ENCODE measurements at regions not wholly inside any gene's neighbourhood (a gene's known extent, or its start where the extent isn't known, plus 50 kb on each side); places are given as distances from the start of the nearest gene placed in this dataset.

DNA sequence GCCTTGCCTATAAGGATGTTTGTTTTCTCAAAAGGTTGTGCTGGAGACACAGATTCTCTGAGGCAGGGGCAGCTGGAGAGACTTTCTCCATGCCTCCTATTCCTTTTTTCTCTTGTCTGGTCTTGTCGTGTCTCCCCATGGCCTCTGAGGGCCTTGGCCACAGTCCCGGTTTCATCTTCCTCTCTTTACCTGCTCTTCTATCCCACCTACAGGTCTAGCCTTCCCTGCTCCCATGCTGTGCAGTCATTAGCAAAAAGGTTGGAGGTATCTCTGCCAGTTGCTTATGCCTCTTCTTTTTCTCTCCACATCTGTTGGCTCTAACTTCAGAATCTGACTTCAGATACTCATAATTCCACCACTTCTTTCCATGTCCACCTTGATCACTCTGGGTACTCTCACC is 191.1 kb downstream of the IL20RB start:
- Histone ChIP-seq H3K27me3 (ENCODE audit: insufficient read depth) (no peaks in the 10 kb centered on the region), H3K27ac (ENCODE audit: low read depth in 2 of 2, low read length in 1 of 2) (no peak overlapping the region), H3K36me3 (replicated peaks in 1 of 2; ENCODE audit: control insufficient read depth in 1 of 2, insufficient read depth in 2 of 2, low read length in 1 of 2) (no peaks in the 10 kb centered on the region), H2AFZ (ENCODE audit: low read depth) (no peak overlapping the region), H3K9me2 (no peaks in the 10 kb centered on the region), H3F3A (replicated peaks; ENCODE audit: insufficient read depth) (no peaks in the 10 kb centered on the region), H3K9me3 (no peaks in the 10 kb centered on the region), H3K4me1 (ENCODE audit: control insufficient read depth in 1 of 2, insufficient read depth in 2 of 2, low read depth in 1 of 2, low read length in 1 of 2) (no peaks in the 10 kb centered on the region), H3K4me2 (no peak overlapping the region), H3K4me3 (ENCODE audit: low read depth in 2 of 2, low read length in 1 of 2) (no peak overlapping the region), H4K20me1 (ENCODE audit: insufficient read depth) (no peaks in the 10 kb centered on the region), H3K9ac (no peak overlapping the region), H3K79me2 (ENCODE audit: insufficient read depth) (no peaks in the 10 kb centered on the region)
- POLR2A ChIA-PET = no interaction called here
- WGBS (ENCODE audit: low lambda C conversion rate) = 11% methylated on average over 2 of the region's 2 CpGs
- no peak for DNase-seq
- CTCF ChIA-PET = interaction anchor here (1.3 to 2.4 kb wide), 2 partner anchors 9 to 27 kb away, joined by 3 to 7 read pairs; no protein-coding TSS in a partner anchor
- TF ChIP-seq, protein P1, sequence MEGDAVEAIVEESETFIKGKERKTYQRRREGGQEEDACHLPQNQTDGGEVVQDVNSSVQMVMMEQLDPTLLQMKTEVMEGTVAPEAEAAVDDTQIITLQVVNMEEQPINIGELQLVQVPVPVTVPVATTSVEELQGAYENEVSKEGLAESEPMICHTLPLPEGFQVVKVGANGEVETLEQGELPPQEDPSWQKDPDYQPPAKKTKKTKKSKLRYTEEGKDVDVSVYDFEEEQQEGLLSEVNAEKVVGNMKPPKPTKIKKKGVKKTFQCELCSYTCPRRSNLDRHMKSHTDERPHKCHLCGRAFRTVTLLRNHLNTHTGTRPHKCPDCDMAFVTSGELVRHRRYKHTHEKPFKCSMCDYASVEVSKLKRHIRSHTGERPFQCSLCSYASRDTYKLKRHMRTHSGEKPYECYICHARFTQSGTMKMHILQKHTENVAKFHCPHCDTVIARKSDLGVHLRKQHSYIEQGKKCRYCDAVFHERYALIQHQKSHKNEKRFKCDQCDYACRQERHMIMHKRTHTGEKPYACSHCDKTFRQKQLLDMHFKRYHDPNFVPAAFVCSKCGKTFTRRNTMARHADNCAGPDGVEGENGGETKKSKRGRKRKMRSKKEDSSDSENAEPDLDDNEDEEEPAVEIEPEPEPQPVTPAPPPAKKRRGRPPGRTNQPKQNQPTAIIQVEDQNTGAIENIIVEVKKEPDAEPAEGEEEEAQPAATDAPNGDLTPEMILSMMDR (IDR thresholded peaks at IDR 0.05) = no peak
- TF ChIP-seq YY1 (IDR thresholded peaks at IDR 0.05; ENCODE audit: low read depth) (no peak), TEAD4 (IDR thresholded peaks at IDR 0.05; ENCODE audit: borderline replicate concordance, insufficient read depth) (no peak), SIN3A (IDR thresholded peaks at IDR 0.05; ENCODE audit: borderline replicate concordance, low read depth, low read length) (no peak), ELF1 (IDR thresholded peaks at IDR 0.05) (no peak), MEF2A (IDR thresholded peaks at IDR 0.05; ENCODE audit: borderline replicate concordance, low read depth) (no peak), FOXM1 (IDR thresholded peaks at IDR 0.05; ENCODE audit: low read depth) (no peak), JUND (IDR thresholded peaks at IDR 0.05) (no peak), TAF1 (IDR thresholded peaks at IDR 0.05; ENCODE audit: borderline replicate concordance, low read depth, low read length) (no peak), RFX5 (IDR thresholded peaks at IDR 0.05; ENCODE audit: low read length) (no peak), RXRA (IDR thresholded peaks at IDR 0.05; ENCODE audit: borderline replicate concordance, low read depth) (no peak), EZH2phosphoT487 (IDR thresholded peaks at IDR 0.05; ENCODE audit: borderline replicate concordance, low read depth) (no peak), TCF12 (IDR thresholded peaks at IDR 0.05) (no peak), GABPA (IDR thresholded peaks at IDR 0.05; ENCODE audit: low read depth) (no peak), CHD2 (IDR thresholded peaks at IDR 0.05; ENCODE audit: low read length, partially characterized antibody) (no peak), NRF1 (IDR thresholded peaks at IDR 0.05; ENCODE audit: low read depth, low read length) (no peak)
- TF ChIP-seq, protein P2, sequence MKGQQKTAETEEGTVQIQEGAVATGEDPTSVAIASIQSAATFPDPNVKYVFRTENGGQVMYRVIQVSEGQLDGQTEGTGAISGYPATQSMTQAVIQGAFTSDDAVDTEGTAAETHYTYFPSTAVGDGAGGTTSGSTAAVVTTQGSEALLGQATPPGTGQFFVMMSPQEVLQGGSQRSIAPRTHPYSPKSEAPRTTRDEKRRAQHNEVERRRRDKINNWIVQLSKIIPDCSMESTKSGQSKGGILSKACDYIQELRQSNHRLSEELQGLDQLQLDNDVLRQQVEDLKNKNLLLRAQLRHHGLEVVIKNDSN (IDR thresholded peaks at IDR 0.05; ENCODE audit: borderline replicate concordance, low read depth) = no peak
- TF ChIP-seq, protein P3, sequence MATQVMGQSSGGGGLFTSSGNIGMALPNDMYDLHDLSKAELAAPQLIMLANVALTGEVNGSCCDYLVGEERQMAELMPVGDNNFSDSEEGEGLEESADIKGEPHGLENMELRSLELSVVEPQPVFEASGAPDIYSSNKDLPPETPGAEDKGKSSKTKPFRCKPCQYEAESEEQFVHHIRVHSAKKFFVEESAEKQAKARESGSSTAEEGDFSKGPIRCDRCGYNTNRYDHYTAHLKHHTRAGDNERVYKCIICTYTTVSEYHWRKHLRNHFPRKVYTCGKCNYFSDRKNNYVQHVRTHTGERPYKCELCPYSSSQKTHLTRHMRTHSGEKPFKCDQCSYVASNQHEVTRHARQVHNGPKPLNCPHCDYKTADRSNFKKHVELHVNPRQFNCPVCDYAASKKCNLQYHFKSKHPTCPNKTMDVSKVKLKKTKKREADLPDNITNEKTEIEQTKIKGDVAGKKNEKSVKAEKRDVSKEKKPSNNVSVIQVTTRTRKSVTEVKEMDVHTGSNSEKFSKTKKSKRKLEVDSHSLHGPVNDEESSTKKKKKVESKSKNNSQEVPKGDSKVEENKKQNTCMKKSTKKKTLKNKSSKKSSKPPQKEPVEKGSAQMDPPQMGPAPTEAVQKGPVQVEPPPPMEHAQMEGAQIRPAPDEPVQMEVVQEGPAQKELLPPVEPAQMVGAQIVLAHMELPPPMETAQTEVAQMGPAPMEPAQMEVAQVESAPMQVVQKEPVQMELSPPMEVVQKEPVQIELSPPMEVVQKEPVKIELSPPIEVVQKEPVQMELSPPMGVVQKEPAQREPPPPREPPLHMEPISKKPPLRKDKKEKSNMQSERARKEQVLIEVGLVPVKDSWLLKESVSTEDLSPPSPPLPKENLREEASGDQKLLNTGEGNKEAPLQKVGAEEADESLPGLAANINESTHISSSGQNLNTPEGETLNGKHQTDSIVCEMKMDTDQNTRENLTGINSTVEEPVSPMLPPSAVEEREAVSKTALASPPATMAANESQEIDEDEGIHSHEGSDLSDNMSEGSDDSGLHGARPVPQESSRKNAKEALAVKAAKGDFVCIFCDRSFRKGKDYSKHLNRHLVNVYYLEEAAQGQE (IDR thresholded peaks at IDR 0.05; ENCODE audit: low read depth, low read length) = no peak
- TF ChIP-seq, protein P4, sequence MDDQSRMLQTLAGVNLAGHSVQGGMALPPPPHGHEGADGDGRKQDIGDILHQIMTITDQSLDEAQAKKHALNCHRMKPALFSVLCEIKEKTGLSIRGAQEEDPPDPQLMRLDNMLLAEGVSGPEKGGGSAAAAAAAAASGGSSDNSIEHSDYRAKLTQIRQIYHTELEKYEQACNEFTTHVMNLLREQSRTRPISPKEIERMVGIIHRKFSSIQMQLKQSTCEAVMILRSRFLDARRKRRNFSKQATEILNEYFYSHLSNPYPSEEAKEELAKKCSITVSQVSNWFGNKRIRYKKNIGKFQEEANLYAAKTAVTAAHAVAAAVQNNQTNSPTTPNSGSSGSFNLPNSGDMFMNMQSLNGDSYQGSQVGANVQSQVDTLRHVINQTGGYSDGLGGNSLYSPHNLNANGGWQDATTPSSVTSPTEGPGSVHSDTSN (IDR thresholded peaks at IDR 0.05) = no peak

All from SK-N-SH (cell line).